NCI-H187 (cell line): ENCODE measurements at regions not wholly inside any gene's neighbourhood (a gene's known extent, or its start where the extent isn't known, plus 50 kb on each side); places are given as distances from the start of the nearest gene placed in this dataset.
"Not testable (repeated sequence)": the region's sequence is repeated elsewhere in the genome, so short reads cannot be mapped to it uniquely, and the experiment has no call there.

Source experiments
- DNase-seq, 2 experiments: peaks; one replicate each; lab custom pipeline; 2025; lab: John Stamatoyannopoulos, UW

- no peak for DNase-seq
Observed at GRCh38 chr17:21517538-21518293, 141.6 kb downstream of the KCNJ12 start.

- DNase-seq, result no peak
Observed at GRCh38 chr17:21522755-21523336, 146.7 kb downstream of the KCNJ12 start.

GRCh38 chr17:21523497-21524210, 147.5 kb downstream of the KCNJ12 start:
- DNase-seq, result no peak

- DNase-seq, result no peak
Observed at GRCh38 chr17:21524211-21524591, 148.0 kb downstream of the KCNJ12 start.

GRCh38 chr17:21525464-21526130, 149.4 kb downstream of the KCNJ12 start:
- DNase-seq, result no peak

GRCh38 chr17:21528031-21528695, 152.0 kb downstream of the KCNJ12 start:
- DNase-seq, result no peak

GRCh38 chr17:21530311-21530710, 154.2 kb downstream of the KCNJ12 start:
- no peak for DNase-seq

- no peak for DNase-seq
Observed at GRCh38 chr17:21530841-21531240, 154.7 kb downstream of the KCNJ12 start.

GRCh38 chr17:21532763-21533385, 156.7 kb downstream of the KCNJ12 start:
- no peak for DNase-seq

- no peak for DNase-seq
Observed at GRCh38 chr17:21535686-21536375, 156.5 kb upstream of the KCNJ18 start.

GRCh38 chr17:21537302-21537701, 155.0 kb upstream of the KCNJ18 start:
- no peak for DNase-seq

- DNase-seq, result no peak
Observed at GRCh38 chr17:21538615-21539014, 153.7 kb upstream of the KCNJ18 start.

- no peak for DNase-seq
Observed at GRCh38 chr17:21539146-21539545, 153.2 kb upstream of the KCNJ18 start.

- no peak for DNase-seq
Observed at GRCh38 chr17:21540502-21540901, 151.8 kb upstream of the KCNJ18 start.

- no peak for DNase-seq
Observed at GRCh38 chr17:21542070-21542469, 150.3 kb upstream of the KCNJ18 start.

- DNase-seq, result no peak
Observed at GRCh38 chr17:21542991-21543390, 149.3 kb upstream of the KCNJ18 start.

- DNase-seq, result no peak
Observed at GRCh38 chr17:21545064-21545463, 147.3 kb upstream of the KCNJ18 start.

- no peak for DNase-seq
Observed at GRCh38 chr17:21548236-21548635, 144.1 kb upstream of the KCNJ18 start.

- no peak for DNase-seq
Observed at GRCh38 chr17:21549107-21549687, 143.1 kb upstream of the KCNJ18 start.

- not testable (repeated sequence) for DNase-seq
Observed at GRCh38 chr17:21550031-21550430, 142.3 kb upstream of the KCNJ18 start.
